T-cell (primary cell): ENCODE measurements at regions not wholly inside any gene's neighbourhood (a gene's known extent, or its start where the extent isn't known, plus 50 kb on each side); places are given as distances from the start of the nearest gene placed in this dataset.

Experiments
- ATAC-seq, 4 experiments: fragments of 200-7000 bp in 3 of 4; fragments of 150-1000 bp in 1 of 4; cut with Tn5 transposase; replicated peaks in 1 of 4; 1 replicate in 3 of 4; 2 replicates in 1 of 4; pipeline ENCODE4 v1.10.0; 2021; ENCODE audit warnings: moderate library complexity in 3 of 4, mild to moderate bottlenecking in 2 of 4, moderate number of reproducible peaks in 1 of 4
- CTCF ChIA-PET, 2 donors: fragments of 300-600 bp; sonication (Branson Sonifier 250); formaldehyde crosslinking; loops; one replicate each; lab custom pipeline; 2022; ENCODE audit warnings: antibody characterized with exemption in 2 of 2; lab: Charles Lee
- POLR2A ChIA-PET, 2 donors: fragments of 300-600 bp; sonication (Branson Sonifier 250); formaldehyde crosslinking; loops; one replicate each; lab custom pipeline; 2022; ENCODE audit warnings: antibody characterized with exemption in 2 of 2; lab: Charles Lee
- DNase-seq, 35 experiments: peaks; one replicate each; pipeline versions ENCODE4 v3.0.0 to v3.0.0-alpha.2; 2013 to 2023
- H3K27ac ChIP-seq: one replicate; pipeline ENCODE4 v1.5.1; 2013; ENCODE audit warnings: low read length
- H3K27me3 ChIP-seq, 2 experiments: replicated peaks in 1 of 2; 1 replicate in 1 of 2; 2 replicates in 1 of 2; pipeline versions ENCODE4 v1.6.1 to v1.7.0; 2013; ENCODE audit warnings: low read length in 1 of 2, mixed read lengths in 1 of 2; ENCODE audit not compliant: control insufficient read depth in 2 of 2, insufficient read depth in 2 of 2; ENCODE audit errors: extremely low read depth in 1 of 2
- H3K36me3 ChIP-seq, 2 donors: 1 replicate in 1 of 2; 2 replicates in 1 of 2; pipeline versions ENCODE4 v1.6.1 to v1.7.0; 2013; ENCODE audit warnings: low read length in 1 of 2; ENCODE audit not compliant: control insufficient read depth in 2 of 2, insufficient read depth in 1 of 2; ENCODE audit errors: extremely low read depth in 1 of 2
- H3K4me1 ChIP-seq, 2 experiments: 1 replicate in 1 of 2; 2 replicates in 1 of 2; pipeline versions ENCODE4 v1.6.1 to v1.7.0; 2013; ENCODE audit warnings: low read length in 2 of 2, mixed read lengths in 1 of 2; ENCODE audit not compliant: insufficient read depth in 2 of 2, control insufficient read depth in 1 of 2; ENCODE audit errors: extremely low read depth in 1 of 2
- H3K4me3 ChIP-seq, 2 donors: 1 replicate in 1 of 2; 2 replicates in 1 of 2; pipeline versions ENCODE4 v1.5.1 to v1.7.0; 2013; ENCODE audit warnings: mild to moderate bottlenecking in 2 of 2, low read length in 1 of 2, moderate library complexity in 1 of 2; ENCODE audit not compliant: control insufficient read depth in 1 of 2; ENCODE audit errors: extremely low read depth in 1 of 2
- H3K9me3 ChIP-seq: 2 replicates; pipeline ENCODE4 v1.7.0; 2013
- H3K27ac Mint-ChIP-seq, 2 donors: one replicate each; pipeline ENCODE4 v1.8.0; 2020 to 2021; ENCODE audit warnings: mild to moderate bottlenecking in 2 of 2, mixed read lengths in 2 of 2
- H3K27me3 Mint-ChIP-seq, 2 donors: one replicate each; pipeline ENCODE4 v1.8.0; 2021 to 2022; ENCODE audit warnings: mixed read lengths in 2 of 2
- H3K36me3 Mint-ChIP-seq: one replicate; pipeline ENCODE4 v1.8.0; 2021; ENCODE audit warnings: mixed read lengths
- H3K4me1 Mint-ChIP-seq, 3 donors: one replicate each; pipeline ENCODE4 v1.8.0; 2020 to 2022; ENCODE audit warnings: mixed read lengths in 3 of 3, mild to moderate bottlenecking in 1 of 3
- H3K4me3 Mint-ChIP-seq, 3 donors: one replicate each; pipeline ENCODE4 v1.8.0; 2020 to 2022; ENCODE audit warnings: mild to moderate bottlenecking in 3 of 3, mixed read lengths in 3 of 3, moderate library complexity in 3 of 3
- H3K9me3 Mint-ChIP-seq, 3 donors: one replicate each; pipeline ENCODE4 v1.8.0; 2020 to 2022; ENCODE audit warnings: mixed read lengths in 3 of 3
- WGBS: methylation state at CpG from one replicate; pipeline ENCODE4 v1.1.5; 2013; ENCODE audit warnings: missing lambda C conversion rate; ENCODE audit not compliant: insufficient coverage; 5-methylcytosine and 5-hydroxymethylcytosine counted together

DNA sequence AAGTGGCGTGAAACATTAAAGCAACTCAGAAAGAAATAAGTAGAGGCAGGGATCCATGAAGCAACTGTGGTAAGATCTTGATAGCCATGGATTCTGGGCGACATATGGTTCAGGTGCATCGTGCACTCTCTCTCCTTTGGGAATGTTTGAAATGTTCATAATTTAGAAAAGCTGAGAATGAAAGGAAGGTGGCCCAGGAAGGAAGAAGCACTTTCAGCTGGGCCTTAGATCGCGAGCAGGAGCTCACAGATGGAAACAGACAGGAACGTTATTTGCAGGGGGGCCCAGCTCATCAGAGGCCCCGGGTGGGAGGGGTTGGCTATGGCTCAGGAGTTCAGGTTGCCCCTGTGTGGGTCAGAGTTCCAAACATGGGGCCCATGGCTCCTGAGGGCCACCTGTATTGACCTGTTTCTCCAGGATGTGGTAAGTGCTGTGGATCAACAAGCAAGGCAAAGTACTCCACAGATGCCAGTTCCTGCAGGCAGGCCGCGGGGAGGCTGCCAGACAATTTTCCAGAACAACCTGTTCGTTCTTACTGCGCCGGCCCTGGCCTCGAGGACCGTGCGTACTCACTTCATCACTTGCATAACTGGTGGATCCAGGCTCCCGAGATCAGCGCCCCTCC is 253.2 kb downstream of the TOMM20 start:
- no peak overlapping the region for H3K4me3 Mint-ChIP-seq
- no peaks in the 10 kb centered on the region for H3K36me3 Mint-ChIP-seq
- H3K9me3 Mint-ChIP-seq, result no peaks in the 10 kb centered on the region
- no peaks in the 10 kb centered on the region for H3K4me1 ChIP-seq
- no peaks in the 10 kb centered on the region for H3K9me3 ChIP-seq
- H3K27me3 Mint-ChIP-seq, result no peaks in the 10 kb centered on the region
- H3K27ac Mint-ChIP-seq, result no peak overlapping the region
- ATAC-seq, result no peak
- no peaks in the 10 kb centered on the region for H3K27me3 ChIP-seq
- no peak for DNase-seq
- CTCF ChIA-PET, result no interaction called here
- no peaks in the 10 kb centered on the region for H3K36me3 ChIP-seq
- 92% methylated on average over 16 of the region's 17 CpGs for WGBS
- no peak overlapping the region for H3K27ac ChIP-seq
- POLR2A ChIA-PET, result interaction anchor here in 1 of 2 donors (0.6 kb wide), 1 partner anchor 163 kb away, joined by 3 read pairs; no protein-coding TSS in a partner anchor
- H3K4me1 Mint-ChIP-seq, result peaks cover 6 to 13% (median 8%) of the 10 kb centered on the region in 3 donors
- H3K4me3 ChIP-seq, result no peak overlapping the region

DNA sequence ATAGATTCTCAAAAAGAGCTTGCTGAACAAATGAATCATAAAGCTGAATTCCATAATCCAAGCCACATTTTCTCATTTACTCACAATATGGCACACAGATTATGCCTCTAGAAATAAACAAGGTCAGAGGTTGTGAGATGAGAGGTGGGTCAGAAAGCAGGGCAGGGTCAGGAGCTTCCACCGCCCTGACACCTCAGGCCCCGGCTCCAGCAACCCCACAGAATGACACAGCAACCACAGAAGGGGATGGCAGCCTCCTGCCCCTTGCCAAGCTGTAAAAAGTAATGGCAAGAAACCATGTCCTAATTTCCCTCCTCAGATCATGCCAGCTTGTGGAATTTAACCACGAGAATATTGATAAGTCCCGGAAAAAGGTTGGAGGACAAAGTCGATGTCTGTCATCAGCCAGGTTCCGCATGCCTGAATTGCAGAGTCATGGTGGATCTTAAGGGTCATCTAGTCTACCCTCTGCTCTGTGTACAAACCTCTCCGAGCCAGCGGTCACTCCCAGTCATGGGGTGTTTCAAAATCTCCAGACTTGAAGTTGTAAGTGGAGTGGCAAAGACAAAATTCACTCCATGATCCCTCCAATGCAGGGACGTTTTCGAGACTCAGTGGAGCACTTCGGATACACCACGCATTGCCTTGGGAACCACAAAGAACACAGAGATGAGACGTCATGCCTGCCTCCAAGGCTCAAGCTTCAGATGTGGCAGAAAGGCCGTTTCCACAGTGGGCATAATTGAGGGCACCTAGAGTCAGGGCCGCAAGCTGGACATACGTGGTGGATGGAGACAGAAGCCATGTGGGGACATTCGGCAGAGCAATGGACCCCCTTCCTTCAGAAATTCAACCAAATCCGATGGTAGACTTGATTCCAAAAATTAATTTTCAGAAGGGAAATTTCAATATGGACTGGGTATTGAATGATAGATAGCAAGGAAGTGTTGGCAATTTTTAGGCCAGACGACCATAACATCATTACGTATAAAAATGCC is 254.0 kb downstream of the TOMM20 start:
- no peaks in the 10 kb centered on the region for H3K9me3 Mint-ChIP-seq
- H3K36me3 ChIP-seq, result no peaks in the 10 kb centered on the region
- WGBS, result 92% methylated on average over 11 of the region's 20 CpGs
- no peaks in the 10 kb centered on the region for H3K27me3 ChIP-seq
- H3K36me3 Mint-ChIP-seq, result no peaks in the 10 kb centered on the region
- no peak overlapping the region for H3K27ac Mint-ChIP-seq
- no peak for ATAC-seq
- H3K27ac ChIP-seq, result no peak overlapping the region
- POLR2A ChIA-PET, result interaction anchor here in 1 of 2 donors (0.6 kb wide), 1 partner anchor 164 kb away, joined by 3 read pairs; no protein-coding TSS in a partner anchor
- H3K27me3 Mint-ChIP-seq, result no peaks in the 10 kb centered on the region
- CTCF ChIA-PET, result interaction anchor here in 1 of 2 donors (0.7 kb wide), 1 partner anchor 40 kb away, joined by 3 read pairs; no protein-coding TSS in a partner anchor
- H3K9me3 ChIP-seq, result no peaks in the 10 kb centered on the region
- DNase-seq, result no peak
- H3K4me3 Mint-ChIP-seq, result no peak overlapping the region
- no peaks in the 10 kb centered on the region for H3K4me1 ChIP-seq
- H3K4me3 ChIP-seq, result no peak overlapping the region
- peaks cover 5 to 13% (median 6%) of the 10 kb centered on the region in 3 donors for H3K4me1 Mint-ChIP-seq

GRCh38 chr1:234871710-234872271 is 256.8 kb downstream of the TOMM20 start:
- Mint-ChIP-seq H3K27me3 (no peaks in the 10 kb centered on the region), H3K9me3 (no peaks in the 10 kb centered on the region), H3K4me3 (no peak overlapping the region), H3K27ac (no peak overlapping the region), H3K4me1 (peaks cover 0 to 13% (median 4%) of the 10 kb centered on the region in 3 donors), H3K36me3 (no peaks in the 10 kb centered on the region)
- H3K36me3 ChIP-seq, result no peaks in the 10 kb centered on the region
- no peak overlapping the region for H3K27ac ChIP-seq
- H3K4me3 ChIP-seq, result no peak overlapping the region
- H3K27me3 ChIP-seq, result no peaks in the 10 kb centered on the region
- ChIA-PET POLR2A (no interaction called here), CTCF (no interaction called here)
- peaks cover 0 to 4% of the 10 kb centered on the region in 2 experiments for H3K4me1 ChIP-seq
- 94% methylated on average over 3 of the region's 6 CpGs for WGBS
- H3K9me3 ChIP-seq, result no peaks in the 10 kb centered on the region
- DNase-seq (no peak), ATAC-seq (no peak)

GRCh38 chr1:234871039-234871709 is 257.5 kb downstream of the TOMM20 start:
- Histone ChIP-seq H3K4me1 (peaks cover 0 to 4% of the 10 kb centered on the region in 2 experiments), H3K27me3 (peaks cover 0 to 2% of the 10 kb centered on the region in 2 experiments), H3K4me3 (no peak overlapping the region), H3K9me3 (no peaks in the 10 kb centered on the region), H3K36me3 (no peaks in the 10 kb centered on the region), H3K27ac (no peak overlapping the region)
- Mint-ChIP-seq H3K27ac (no peak overlapping the region), H3K4me1 (peaks cover 0 to 15% (median 6%) of the 10 kb centered on the region in 3 donors), H3K4me3 (no peak overlapping the region), H3K36me3 (no peaks in the 10 kb centered on the region), H3K27me3 (no peaks in the 10 kb centered on the region), H3K9me3 (no peaks in the 10 kb centered on the region)
- POLR2A ChIA-PET, result no interaction called here
- DNase-seq (no peak), ATAC-seq (no peak)
- CTCF ChIA-PET, result no interaction called here
- WGBS, result 91% methylated on average over 10 of the region's 10 CpGs

DNA sequence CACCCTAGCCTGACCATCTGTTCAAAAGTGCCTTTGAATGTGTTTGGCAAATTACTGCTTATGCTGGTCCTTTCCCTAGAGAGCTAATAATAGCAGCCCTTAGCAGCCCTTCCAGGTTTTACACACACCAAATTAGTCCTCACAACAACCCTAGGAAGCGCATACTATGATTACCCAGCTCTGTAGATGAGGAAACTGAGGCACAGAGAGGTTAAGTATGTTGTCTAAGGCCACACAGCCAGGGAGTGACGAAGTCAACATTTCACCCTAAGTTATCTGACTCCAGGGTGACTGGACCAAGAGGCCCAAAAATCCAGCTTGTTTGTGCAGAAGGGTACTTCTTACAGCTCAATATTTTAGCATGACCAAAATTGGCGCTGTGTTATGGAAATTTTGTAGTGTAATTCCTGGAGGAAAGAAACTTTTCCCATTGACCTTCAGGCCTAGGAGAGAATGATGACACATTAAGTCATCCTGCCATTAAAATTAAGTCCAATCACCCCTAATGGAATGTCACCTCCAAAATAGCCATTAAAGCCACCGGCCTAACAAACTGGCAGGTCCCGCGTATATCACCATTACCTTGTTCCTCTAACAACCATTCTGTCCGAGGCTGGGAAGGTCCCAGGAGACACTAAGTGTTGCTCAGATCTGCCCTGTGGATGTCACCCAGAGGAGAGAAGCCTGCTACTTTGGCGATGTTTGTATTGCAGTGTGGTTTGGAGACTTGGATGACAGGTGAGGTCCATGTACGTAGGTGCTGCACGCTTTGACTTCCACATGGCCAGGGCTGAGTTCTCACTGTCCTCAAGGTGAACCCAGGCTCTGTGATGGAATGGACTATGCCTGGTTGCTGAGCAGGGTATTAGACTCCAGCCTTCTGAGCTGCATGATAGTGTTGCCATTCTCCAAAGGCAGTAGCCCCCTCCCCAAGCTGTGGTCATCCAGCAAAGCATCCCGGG is 258.3 kb downstream of the TOMM20 start:
- H3K4me3 Mint-ChIP-seq, result no peak overlapping the region
- H3K27me3 ChIP-seq, result peaks cover 0 to 2% of the 10 kb centered on the region in 2 experiments
- H3K36me3 Mint-ChIP-seq, result no peaks in the 10 kb centered on the region
- ATAC-seq (no peak), DNase-seq (no peak)
- H3K9me3 ChIP-seq, result no peaks in the 10 kb centered on the region
- H3K27ac ChIP-seq, result no peak overlapping the region
- no peak overlapping the region for H3K4me3 ChIP-seq
- ChIA-PET POLR2A (interaction anchor here in 1 of 2 donors (0.5 kb wide), 2 partner anchors 227 to 756 kb away, joined by 3 to 4 read pairs; no protein-coding TSS in a partner anchor), CTCF (no interaction called here)
- WGBS, result 92% methylated on average over 7 of the region's 11 CpGs
- H3K27me3 Mint-ChIP-seq, result no peaks in the 10 kb centered on the region
- H3K9me3 Mint-ChIP-seq, result no peaks in the 10 kb centered on the region
- peaks cover 0 to 15% (median 6%) of the 10 kb centered on the region in 3 donors for H3K4me1 Mint-ChIP-seq
- peaks cover 0 to 4% of the 10 kb centered on the region in 2 experiments for H3K4me1 ChIP-seq
- H3K36me3 ChIP-seq, result no peaks in the 10 kb centered on the region
- no peak overlapping the region for H3K27ac Mint-ChIP-seq
